ENCODE measurements at regions not wholly inside any gene's neighbourhood (a gene's known extent, or its start where the extent isn't known, plus 50 kb on each side); places are given as distances from the start of the nearest gene placed in this dataset.
A peak's percentile ranks its signal among the peaks of the same experiment; 100 is the strongest.

DNA sequence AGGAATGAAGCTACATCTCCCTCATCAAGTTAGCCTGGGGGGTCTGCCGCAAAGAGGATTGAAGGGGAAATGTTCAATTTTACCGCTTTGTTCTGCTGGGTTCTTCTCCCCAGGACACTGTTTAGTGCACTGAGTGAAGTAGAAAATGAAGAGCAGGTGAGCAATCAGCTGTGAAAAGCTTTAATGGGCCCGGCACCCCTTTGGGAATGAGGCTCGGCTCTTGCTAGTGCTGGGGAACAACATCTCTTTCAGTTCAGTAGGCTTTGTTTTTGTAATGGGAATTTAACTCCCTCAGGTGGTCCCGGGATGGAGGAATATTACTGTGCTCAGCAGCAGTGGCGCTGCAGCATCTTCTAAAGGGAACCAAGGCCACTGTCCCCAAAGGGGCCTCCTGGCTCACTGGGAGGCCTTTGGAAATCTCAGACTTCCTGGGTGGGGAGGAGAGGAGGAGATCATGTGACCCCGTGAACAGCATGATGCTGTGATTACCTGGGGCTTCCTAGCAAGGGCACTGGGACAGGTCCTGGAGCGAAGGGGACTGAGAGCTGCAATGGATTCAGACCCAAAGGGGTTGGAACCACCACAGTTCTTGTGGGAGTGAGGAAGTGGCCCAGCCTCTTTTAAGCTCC, 85.2 kb upstream of the MAX start:
- DNase-seq: peak; percentile 15

- no peak for DNase-seq
These were observed 88.0 kb upstream of the MAX start for GRCh38 chr14:65190312-65190711.

DNA sequence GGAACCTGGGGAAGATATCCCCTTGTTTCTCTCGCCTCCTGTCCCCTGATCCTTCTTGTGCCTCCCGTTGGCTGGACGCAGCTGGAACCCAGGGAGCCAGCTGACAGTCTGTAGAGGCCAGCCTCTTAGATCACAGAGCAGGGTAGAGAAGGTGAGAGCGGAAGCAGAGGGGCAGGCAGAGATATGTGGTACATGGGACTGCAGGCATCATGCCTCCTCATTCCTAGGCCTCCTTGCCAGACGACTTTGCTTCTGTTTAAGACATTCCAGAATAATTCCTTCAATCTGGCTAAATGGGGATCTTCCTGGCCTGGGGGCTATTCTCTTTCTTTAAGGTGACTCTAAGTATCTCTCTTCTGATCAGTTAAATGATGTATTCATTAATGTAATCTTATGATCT, 89.4 kb upstream of the MAX start:
- DNase-seq: no peak

DNA sequence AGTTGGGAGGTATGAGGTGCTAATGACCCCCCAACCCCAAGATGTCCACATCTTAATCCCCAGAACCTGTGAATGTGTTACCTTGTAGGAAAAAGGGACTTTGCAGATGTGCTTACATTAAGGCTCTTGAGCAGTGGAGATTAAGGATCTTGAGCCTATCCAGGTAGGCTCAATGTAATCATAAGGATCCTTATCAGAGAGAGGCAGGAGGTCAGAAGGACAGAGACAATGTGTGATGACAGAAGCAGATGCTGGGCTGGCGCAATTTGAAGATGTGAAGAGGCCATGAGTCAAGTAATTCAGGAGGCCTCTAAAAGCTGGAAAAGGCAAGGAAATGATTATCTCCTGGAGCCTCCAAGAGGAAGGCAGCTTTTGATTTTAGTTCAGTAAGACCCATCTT, 90.4 kb upstream of the MAX start:
- no peak for DNase-seq

DNA sequence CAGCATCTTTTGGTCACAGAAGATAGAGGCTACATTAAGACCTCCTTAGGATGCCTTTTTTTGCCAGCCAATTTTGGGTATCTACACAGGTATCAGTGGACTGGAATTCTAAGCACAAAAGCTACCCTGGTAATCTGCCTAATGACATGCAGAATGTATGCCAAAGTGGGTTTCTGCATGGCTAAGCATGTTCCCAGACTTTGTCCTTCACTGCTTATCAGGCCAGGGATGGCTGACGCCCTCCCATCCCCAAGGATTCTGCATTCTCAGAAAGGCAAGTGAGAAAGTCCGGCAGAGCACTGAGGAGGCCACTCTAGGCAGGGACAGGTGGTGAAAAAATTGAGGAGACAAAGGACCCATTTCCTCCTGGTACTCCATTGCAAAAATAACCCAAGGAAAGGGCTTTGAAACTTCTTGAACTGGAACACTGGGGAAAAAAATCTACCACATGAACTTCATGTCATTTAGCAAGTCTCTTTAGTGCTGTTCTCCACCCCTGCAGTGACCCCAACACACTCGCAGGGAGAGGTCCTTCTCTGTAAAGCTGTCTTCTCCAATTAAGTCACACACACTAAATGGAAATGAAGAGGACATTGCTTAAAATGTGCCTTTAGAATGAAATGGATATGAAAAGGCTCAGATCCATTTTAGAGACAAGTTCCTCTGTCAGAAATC, 91.7 kb upstream of the MAX start:
- DNase-seq: no peak

GRCh38 chr14:65195042-65195719, 92.9 kb upstream of the MAX start:
- DNase-seq: no peak

- no peak for DNase-seq
These were observed 96.0 kb upstream of the MAX start for GRCh38 chr14:65198346-65198745.

- DNase-seq: no peak
These were observed 98.1 kb upstream of the MAX start for GRCh38 chr14:65200454-65200853.

- no peak for DNase-seq
These were observed 101.3 kb upstream of the MAX start for GRCh38 chr14:65203574-65203973.

- DNase-seq: no peak
These were observed 101.7 kb upstream of the MAX start for GRCh38 chr14:65204056-65204455.

DNA sequence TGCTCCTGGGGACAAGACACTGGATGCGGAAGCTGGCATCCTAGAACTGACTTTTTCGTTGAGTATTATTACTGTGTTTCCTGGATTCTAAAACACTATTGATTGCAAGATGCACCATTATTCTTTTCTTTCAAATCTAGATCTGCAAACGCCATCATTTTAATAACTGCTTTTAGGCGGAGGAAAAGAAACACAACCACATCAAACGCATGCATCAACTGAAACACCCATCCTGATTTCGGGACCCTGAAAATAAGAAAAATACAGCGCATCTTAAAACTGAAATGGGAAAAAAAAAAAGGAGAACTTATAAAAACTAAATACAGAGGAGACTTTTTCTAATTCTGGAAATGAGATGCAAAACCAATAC, 103.7 kb upstream of the MAX start:
- DNase-seq: no peak

- DNase-seq: no peak
These were observed 104.3 kb upstream of the MAX start for GRCh38 chr14:65206448-65207096.

GRCh38 chr14:65208548-65208947, 106.2 kb upstream of the MAX start:
- no peak for DNase-seq

- no peak for DNase-seq
These were observed 108.0 kb upstream of the MAX start for GRCh38 chr14:65210118-65210821.

- DNase-seq: no peak
These were observed 108.5 kb upstream of the MAX start for GRCh38 chr14:65210822-65211182.

- no peak for DNase-seq
These were observed 109.1 kb upstream of the MAX start for GRCh38 chr14:65211341-65211987.

DNA sequence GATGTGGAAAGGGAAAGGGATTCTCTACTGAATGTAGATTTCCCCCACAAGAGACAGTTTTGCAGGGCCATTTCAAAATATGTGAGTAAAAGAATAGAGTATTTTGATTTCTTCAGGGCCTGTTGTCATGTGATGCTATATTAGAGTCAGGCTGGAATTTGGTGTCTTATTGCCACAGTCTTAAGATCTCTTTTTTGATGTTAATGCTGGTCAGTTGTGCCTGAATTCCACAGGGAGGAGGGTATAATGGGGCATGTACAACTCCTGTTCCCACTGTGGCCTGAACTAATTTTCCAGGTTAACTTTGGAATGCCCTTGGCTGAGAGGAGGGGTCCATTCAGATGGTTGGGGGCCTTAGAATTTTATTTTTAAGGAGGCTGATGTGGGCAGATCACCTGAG, 111.0 kb upstream of the MAX start:
- no peak for DNase-seq

DNA sequence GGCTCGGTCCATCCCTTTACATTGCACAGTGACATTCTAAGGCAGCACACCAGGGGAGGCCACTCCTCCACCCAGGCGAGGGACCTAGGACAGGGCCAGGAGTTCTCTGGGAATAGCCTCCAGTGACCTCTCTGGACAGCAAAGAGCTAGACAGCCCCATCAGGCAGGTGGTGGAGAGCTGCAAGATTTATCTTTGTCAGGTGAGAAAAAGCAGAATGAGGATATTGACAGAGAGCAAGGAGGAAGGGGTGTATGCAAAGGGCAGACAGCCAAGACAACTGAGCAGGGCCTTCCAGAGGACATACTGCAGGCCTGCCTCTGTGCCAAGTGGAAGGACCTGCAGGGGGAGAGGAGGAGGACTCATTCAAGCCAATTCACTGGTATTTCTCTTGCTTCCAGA, 112.4 kb upstream of the MAX start:
- DNase-seq: no peak

- DNase-seq: no peak
These were observed 117.0 kb upstream of the MAX start for GRCh38 chr14:65219353-65219752.

DNA sequence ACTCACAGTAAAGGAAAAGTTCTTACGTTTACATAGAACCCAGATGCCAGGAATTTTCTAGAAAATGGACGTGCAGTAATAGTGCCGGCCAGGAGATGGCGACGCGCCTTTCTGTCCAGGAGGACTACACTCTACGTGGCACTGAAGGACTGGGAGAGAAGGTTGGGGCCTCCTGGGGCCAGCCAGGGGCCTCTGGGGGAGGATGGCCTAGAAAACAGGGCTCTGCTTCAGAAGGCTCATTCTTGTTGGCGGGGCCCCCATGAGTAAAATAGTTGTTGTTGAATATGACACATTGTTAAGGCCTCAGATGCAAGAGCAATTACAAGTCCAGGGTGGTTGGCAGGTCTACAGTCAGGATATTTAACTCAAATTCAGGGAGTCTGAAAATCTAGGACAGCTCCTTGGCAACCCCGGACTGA, 120.1 kb upstream of the MAX start:
- DNase-seq: peak; percentile 62

GRCh38 chr14:65223636-65224035, 121.3 kb upstream of the MAX start:
- no peak for DNase-seq

- DNase-seq: peak; percentile 42
These were observed 122.5 kb upstream of the MAX start for GRCh38 chr14:65224799-65225198.
